Effector memory CD4-positive, alpha-beta T cell (primary cell): ENCODE measurements at regions not wholly inside any gene's neighbourhood (a gene's known extent, or its start where the extent isn't known, plus 50 kb on each side); places are given as distances from the start of the nearest gene placed in this dataset.

ENCODE experiments used
- DNase-seq, 3 donors: peaks; one replicate each; pipeline ENCODE4 v3.0.0-alpha.2; 2020
- H3K27ac ChIP-seq: 2 replicates; pipeline ENCODE4 v1.7.0; 2013; ENCODE audit warnings: mild to moderate bottlenecking, low read length, moderate library complexity; ENCODE audit not compliant: insufficient read depth, poor library complexity, severe bottlenecking
- H3K27me3 ChIP-seq: replicated peaks from 2 replicates; pipeline ENCODE4 v1.7.0; 2013; ENCODE audit warnings: mild to moderate bottlenecking, low read length; ENCODE audit not compliant: insufficient read depth, control insufficient read depth, poor library complexity, severe bottlenecking
- H3K36me3 ChIP-seq: 2 replicates; pipeline ENCODE4 v1.7.0; 2013; ENCODE audit warnings: mild to moderate bottlenecking, low read length, moderate library complexity; ENCODE audit not compliant: control insufficient read depth, insufficient read depth
- H3K4me1 ChIP-seq: 2 replicates; pipeline ENCODE4 v1.7.0; 2013; ENCODE audit warnings: low read length, mild to moderate bottlenecking; ENCODE audit not compliant: control insufficient read depth, insufficient read depth, poor library complexity, severe bottlenecking
- H3K4me3 ChIP-seq: 2 replicates; pipeline ENCODE4 v1.7.0; 2013; ENCODE audit warnings: low read length, low read depth, mild to moderate bottlenecking; ENCODE audit not compliant: insufficient read depth, poor library complexity, severe bottlenecking
- H3K9me3 ChIP-seq: 2 replicates; pipeline ENCODE4 v1.7.0; 2013; ENCODE audit warnings: mild to moderate bottlenecking, low read length, moderate library complexity; ENCODE audit not compliant: control insufficient read depth

GRCh38 chr11:81033779-81034540 lies 1593.1 kb upstream of the TENM4 start:
- no peaks in the 10 kb centered on the region for H3K9me3 ChIP-seq
- H3K36me3 ChIP-seq = no peaks in the 10 kb centered on the region
- no peak for DNase-seq

GRCh38 chr11:81032906-81033305 lies 1592.1 kb upstream of the TENM4 start:
- H3K27me3 ChIP-seq = no peaks in the 10 kb centered on the region
- no peak overlapping the region for H3K27ac ChIP-seq
- no peaks in the 10 kb centered on the region for H3K9me3 ChIP-seq
- no peak overlapping the region for H3K4me3 ChIP-seq
- H3K4me1 ChIP-seq = no peaks in the 10 kb centered on the region
- no peaks in the 10 kb centered on the region for H3K36me3 ChIP-seq
- no peak for DNase-seq

More at GRCh38 chr11:81033779-81034540, 1593.1 kb upstream of the TENM4 start:
- no peaks in the 10 kb centered on the region for H3K4me1 ChIP-seq
- H3K27me3 ChIP-seq = no peaks in the 10 kb centered on the region
- no peak overlapping the region for H3K4me3 ChIP-seq
- H3K27ac ChIP-seq = no peak overlapping the region

- Histone ChIP-seq H3K4me1 (no peaks in the 10 kb centered on the region), H3K9me3 (no peaks in the 10 kb centered on the region), H3K4me3 (no peak overlapping the region), H3K36me3 (no peaks in the 10 kb centered on the region), H3K27ac (no peak overlapping the region), H3K27me3 (no peaks in the 10 kb centered on the region)
- DNase-seq = no peak
These were observed 1589.4 kb upstream of the TENM4 start for GRCh38 chr11:81030186-81030585.

GRCh38 chr11:81026032-81026431 lies 1585.2 kb upstream of the TENM4 start:
- no peaks in the 10 kb centered on the region for H3K36me3 ChIP-seq
- no peak for DNase-seq
- no peaks in the 10 kb centered on the region for H3K27me3 ChIP-seq
- H3K4me3 ChIP-seq = no peak overlapping the region
- no peaks in the 10 kb centered on the region for H3K4me1 ChIP-seq
- no peaks in the 10 kb centered on the region for H3K9me3 ChIP-seq
- H3K27ac ChIP-seq = no peak overlapping the region

GRCh38 chr11:81022057-81022456 lies 1581.2 kb upstream of the TENM4 start:
- Histone ChIP-seq H3K4me1 (no peaks in the 10 kb centered on the region), H3K27me3 (no peaks in the 10 kb centered on the region), H3K9me3 (no peaks in the 10 kb centered on the region), H3K4me3 (no peak overlapping the region), H3K36me3 (no peaks in the 10 kb centered on the region), H3K27ac (no peak overlapping the region)
- no peak for DNase-seq

GRCh38 chr11:81010631-81011030 lies 1569.8 kb upstream of the TENM4 start:
- no peak overlapping the region for H3K4me3 ChIP-seq
- no peak for DNase-seq
- no peaks in the 10 kb centered on the region for H3K9me3 ChIP-seq
- no peak overlapping the region for H3K27ac ChIP-seq
- H3K36me3 ChIP-seq = no peaks in the 10 kb centered on the region
- no peaks in the 10 kb centered on the region for H3K4me1 ChIP-seq
- no peaks in the 10 kb centered on the region for H3K27me3 ChIP-seq

GRCh38 chr11:81007046-81007445 lies 1566.2 kb upstream of the TENM4 start:
- no peaks in the 10 kb centered on the region for H3K36me3 ChIP-seq
- no peaks in the 10 kb centered on the region for H3K9me3 ChIP-seq
- no peaks in the 10 kb centered on the region for H3K27me3 ChIP-seq
- H3K4me3 ChIP-seq = no peak overlapping the region
- DNase-seq = no peak
- no peaks in the 10 kb centered on the region for H3K4me1 ChIP-seq
- no peak overlapping the region for H3K27ac ChIP-seq

- no peak for DNase-seq
- Histone ChIP-seq H3K4me3 (no peak overlapping the region), H3K9me3 (no peaks in the 10 kb centered on the region), H3K4me1 (no peaks in the 10 kb centered on the region), H3K36me3 (no peaks in the 10 kb centered on the region), H3K27ac (no peak overlapping the region), H3K27me3 (no peaks in the 10 kb centered on the region)
These were observed 1564.8 kb upstream of the TENM4 start for GRCh38 chr11:81005595-81005994.

GRCh38 chr11:81004576-81004975 lies 1563.7 kb upstream of the TENM4 start:
- H3K36me3 ChIP-seq = no peaks in the 10 kb centered on the region
- DNase-seq = no peak
- H3K9me3 ChIP-seq = no peaks in the 10 kb centered on the region
- no peaks in the 10 kb centered on the region for H3K27me3 ChIP-seq
- H3K27ac ChIP-seq = no peak overlapping the region
- H3K4me3 ChIP-seq = no peak overlapping the region
- H3K4me1 ChIP-seq = no peaks in the 10 kb centered on the region

GRCh38 chr11:81002374-81002773 lies 1561.5 kb upstream of the TENM4 start:
- Histone ChIP-seq H3K27me3 (no peaks in the 10 kb centered on the region), H3K9me3 (no peaks in the 10 kb centered on the region), H3K4me1 (no peaks in the 10 kb centered on the region)

More at GRCh38 chr11:81002374-81002773, 1561.5 kb upstream of the TENM4 start:
- Histone ChIP-seq H3K27ac (no peak overlapping the region), H3K4me3 (no peak overlapping the region), H3K36me3 (no peaks in the 10 kb centered on the region)
- DNase-seq = no peak
